IPS-15b (cell line): ENCODE measurements at regions not wholly inside any gene's neighbourhood (a gene's known extent, or its start where the extent isn't known, plus 50 kb on each side); places are given as distances from the start of the nearest gene placed in this dataset.

Experiments
- H3K27me3 ChIP-seq: one replicate; pipeline ENCODE4 v1.6.1; 2013; ENCODE audit warnings: low read length; ENCODE audit not compliant: control insufficient read depth, insufficient read depth
- H3K36me3 ChIP-seq: one replicate; pipeline ENCODE4 v1.6.1; 2013; ENCODE audit warnings: low read length; ENCODE audit not compliant: control insufficient read depth, insufficient read depth
- H3K4me1 ChIP-seq: one replicate; pipeline ENCODE4 v1.6.1; 2013; ENCODE audit warnings: mild to moderate bottlenecking, low read length; ENCODE audit not compliant: control insufficient read depth, insufficient read depth
- H3K4me3 ChIP-seq: one replicate; pipeline ENCODE4 v1.5.1; 2013; ENCODE audit warnings: low read depth, low read length
- H3K9ac ChIP-seq: one replicate; pipeline ENCODE4 v1.6.1; 2013; ENCODE audit warnings: low read depth, mild to moderate bottlenecking, low read length
- H3K9me3 ChIP-seq: one replicate; pipeline ENCODE4 v1.6.1; 2013; ENCODE audit warnings: mild to moderate bottlenecking, low read length; ENCODE audit not compliant: control insufficient read depth, insufficient read depth

DNA sequence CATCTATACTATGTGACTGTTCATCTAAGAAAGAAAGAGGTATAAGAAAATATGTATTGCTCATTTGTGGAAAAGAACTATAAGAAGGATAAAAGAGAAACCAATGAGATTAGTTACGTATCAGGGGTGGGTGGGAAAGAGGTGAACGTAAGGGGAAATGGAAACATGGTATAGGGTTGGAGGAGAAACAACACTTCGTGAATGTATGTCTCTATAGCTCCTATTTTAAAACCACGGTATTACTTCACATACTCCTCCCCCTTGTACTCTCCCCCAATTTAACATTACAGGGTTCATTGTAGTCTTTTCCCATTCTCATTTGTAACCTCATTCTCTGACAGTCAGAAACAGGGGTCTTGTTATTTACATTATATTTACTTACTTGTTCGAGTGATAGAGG, 120.4 kb downstream of the FOXG1 start:
- H3K9ac ChIP-seq: no peak overlapping the region
- no peak overlapping the region for H3K4me3 ChIP-seq
- no peaks in the 10 kb centered on the region for H3K27me3 ChIP-seq
- H3K9me3 ChIP-seq: no peaks in the 10 kb centered on the region
- H3K36me3 ChIP-seq: no peaks in the 10 kb centered on the region
- no peaks in the 10 kb centered on the region for H3K4me1 ChIP-seq

DNA sequence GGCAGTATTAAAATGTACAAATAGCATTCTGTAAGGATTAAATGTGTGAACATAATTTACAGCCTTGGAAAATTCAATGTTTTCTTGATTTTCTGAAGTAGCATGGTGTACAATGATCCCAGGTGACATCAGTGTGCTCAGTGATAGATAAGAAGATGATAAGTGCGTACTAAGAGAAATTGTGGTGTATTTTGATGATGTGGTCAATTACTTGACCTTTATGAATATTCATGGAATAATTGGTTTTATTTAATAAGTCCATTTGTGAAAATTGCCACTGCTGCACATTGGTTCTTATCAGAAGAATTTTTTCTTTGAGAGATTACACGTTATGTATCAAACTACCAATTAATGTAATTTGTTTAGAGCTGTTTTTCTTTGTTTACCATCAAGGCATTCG, 128.8 kb downstream of the FOXG1 start:
- no peaks in the 10 kb centered on the region for H3K27me3 ChIP-seq
- H3K9me3 ChIP-seq: no peaks in the 10 kb centered on the region
- no peaks in the 10 kb centered on the region for H3K36me3 ChIP-seq
- no peak overlapping the region for H3K9ac ChIP-seq
- no peak overlapping the region for H3K4me3 ChIP-seq
- no peaks in the 10 kb centered on the region for H3K4me1 ChIP-seq

DNA sequence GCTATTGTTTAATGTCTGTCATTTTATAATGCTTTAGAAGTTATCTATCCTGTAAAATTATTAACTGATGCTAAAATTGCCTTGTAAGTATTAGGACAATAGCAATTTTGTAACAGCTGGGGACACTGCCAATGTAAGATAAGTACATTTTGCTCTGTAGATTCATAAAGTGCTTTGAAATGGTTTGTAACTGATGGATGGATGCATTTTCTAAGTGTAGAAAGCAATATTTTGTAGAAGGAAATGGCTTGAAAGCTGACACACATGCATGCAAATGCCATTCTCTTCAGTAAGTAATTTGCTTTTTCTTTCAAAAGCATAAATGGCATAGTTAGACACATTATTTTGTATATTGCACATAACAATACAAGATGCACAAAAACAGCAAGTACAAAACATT, 129.8 kb downstream of the FOXG1 start:
- no peaks in the 10 kb centered on the region for H3K9me3 ChIP-seq
- H3K4me1 ChIP-seq: no peaks in the 10 kb centered on the region
- H3K36me3 ChIP-seq: no peaks in the 10 kb centered on the region
- H3K9ac ChIP-seq: no peak overlapping the region
- no peaks in the 10 kb centered on the region for H3K27me3 ChIP-seq
- H3K4me3 ChIP-seq: no peak overlapping the region

DNA sequence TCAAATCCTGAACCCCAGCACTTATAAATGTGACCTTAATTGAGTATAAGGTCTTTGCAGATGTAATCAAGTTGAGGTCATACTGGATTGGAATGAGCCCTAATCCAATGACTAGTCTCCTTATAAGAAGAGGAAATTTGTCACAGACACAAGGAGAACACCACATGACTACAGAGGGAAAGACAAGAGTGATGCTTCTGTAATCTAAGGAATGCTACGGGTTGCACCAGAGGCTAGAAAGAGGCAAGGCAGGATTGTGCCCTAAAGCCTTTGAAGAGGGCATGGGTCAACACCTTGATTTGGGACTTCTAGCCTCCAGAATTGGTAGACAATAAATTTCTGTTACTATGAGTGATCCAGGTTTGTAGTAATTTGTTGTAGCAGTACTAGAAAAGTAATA, 135.0 kb downstream of the FOXG1 start:
- no peaks in the 10 kb centered on the region for H3K36me3 ChIP-seq
- H3K9ac ChIP-seq: no peak overlapping the region
- no peaks in the 10 kb centered on the region for H3K4me1 ChIP-seq
- no peak overlapping the region for H3K4me3 ChIP-seq
- no peaks in the 10 kb centered on the region for H3K27me3 ChIP-seq
- no peaks in the 10 kb centered on the region for H3K9me3 ChIP-seq

DNA sequence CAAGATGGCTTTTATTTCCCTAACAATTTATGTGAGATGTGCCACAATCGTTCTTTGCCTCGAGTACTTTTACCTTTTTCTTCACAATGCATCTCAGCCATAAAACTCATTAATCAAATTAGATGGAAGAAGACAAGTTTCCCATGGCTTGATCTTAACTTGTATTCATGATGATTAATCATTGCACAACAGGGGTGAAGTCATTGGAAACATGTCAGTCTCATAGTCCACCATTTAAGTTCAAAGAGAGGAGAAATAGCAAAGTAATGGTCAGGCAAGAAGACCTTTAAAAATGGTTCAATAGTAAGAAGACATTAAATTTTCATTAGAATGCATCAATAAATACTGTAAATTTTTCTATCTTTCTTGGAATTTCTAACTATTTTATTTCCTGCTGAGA, 136.3 kb downstream of the FOXG1 start:
- Histone ChIP-seq H3K36me3 (no peaks in the 10 kb centered on the region), H3K9ac (no peak overlapping the region), H3K27me3 (no peaks in the 10 kb centered on the region), H3K4me3 (no peak overlapping the region), H3K9me3 (no peaks in the 10 kb centered on the region), H3K4me1 (no peaks in the 10 kb centered on the region)

DNA sequence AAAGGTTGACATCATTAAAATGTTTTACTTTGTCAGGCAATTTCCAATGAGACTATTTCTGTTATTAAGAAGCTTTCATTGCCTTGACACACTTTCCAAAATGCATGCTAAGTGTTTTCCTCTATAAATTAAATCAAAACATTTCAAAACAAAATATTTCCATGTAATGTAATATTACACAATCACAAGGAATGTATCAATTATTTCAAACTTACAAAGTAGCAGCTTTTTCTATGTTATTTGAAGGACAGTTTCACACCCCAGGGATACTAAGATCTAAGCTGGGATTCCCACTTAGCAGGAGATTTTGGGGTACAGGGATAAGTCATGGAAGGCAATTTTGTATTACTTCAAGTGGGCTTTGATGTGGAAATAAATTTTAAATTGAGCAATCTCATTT, 144.9 kb downstream of the FOXG1 start:
- Histone ChIP-seq H3K4me1 (no peaks in the 10 kb centered on the region), H3K9ac (no peak overlapping the region), H3K4me3 (no peak overlapping the region), H3K36me3 (no peaks in the 10 kb centered on the region), H3K9me3 (no peaks in the 10 kb centered on the region), H3K27me3 (no peaks in the 10 kb centered on the region)

DNA sequence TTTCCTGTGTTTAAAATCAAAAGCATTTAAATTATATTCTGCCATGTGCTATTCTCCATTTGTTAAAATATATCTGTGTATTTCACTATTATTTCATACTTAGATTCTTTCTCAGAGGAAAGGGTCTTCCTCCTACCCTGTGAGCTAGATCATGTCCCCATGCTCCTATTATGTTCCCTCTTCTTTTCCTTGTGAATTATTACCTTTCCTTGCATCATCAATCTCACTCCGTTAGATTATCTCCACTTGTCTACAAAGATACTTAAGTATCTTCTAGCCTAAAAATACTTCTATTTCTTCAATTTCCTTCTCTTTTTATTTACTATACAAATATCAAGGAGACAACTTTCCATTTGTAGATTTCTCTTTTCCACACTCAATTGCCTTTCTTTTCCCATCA, 146.5 kb downstream of the FOXG1 start:
- Histone ChIP-seq H3K4me3 (no peak overlapping the region), H3K9ac (no peak overlapping the region), H3K27me3 (no peaks in the 10 kb centered on the region), H3K4me1 (no peaks in the 10 kb centered on the region), H3K9me3 (no peaks in the 10 kb centered on the region), H3K36me3 (no peaks in the 10 kb centered on the region)

DNA sequence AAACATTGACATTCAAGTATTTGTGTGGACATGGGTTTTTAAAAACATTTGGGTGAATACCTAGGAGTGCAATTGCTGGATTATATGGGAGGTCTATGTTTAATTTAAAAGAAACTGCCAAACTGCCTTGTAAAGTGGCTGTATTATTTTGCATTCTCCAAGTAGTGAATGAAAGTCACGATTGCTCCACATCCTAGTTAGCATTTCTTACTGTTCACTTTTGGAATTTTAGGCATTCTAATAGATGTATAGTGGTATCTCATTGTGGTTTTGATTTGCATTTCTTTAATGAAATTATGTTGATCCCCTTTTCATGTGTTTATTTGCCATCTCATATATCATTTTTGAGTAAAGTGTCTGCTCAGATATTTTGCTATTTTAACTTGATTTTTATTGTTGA, 159.5 kb downstream of the FOXG1 start:
- no peaks in the 10 kb centered on the region for H3K4me1 ChIP-seq
- H3K9ac ChIP-seq: no peak overlapping the region
- H3K9me3 ChIP-seq: no peaks in the 10 kb centered on the region
- no peaks in the 10 kb centered on the region for H3K36me3 ChIP-seq
- H3K27me3 ChIP-seq: no peaks in the 10 kb centered on the region
- no peak overlapping the region for H3K4me3 ChIP-seq

DNA sequence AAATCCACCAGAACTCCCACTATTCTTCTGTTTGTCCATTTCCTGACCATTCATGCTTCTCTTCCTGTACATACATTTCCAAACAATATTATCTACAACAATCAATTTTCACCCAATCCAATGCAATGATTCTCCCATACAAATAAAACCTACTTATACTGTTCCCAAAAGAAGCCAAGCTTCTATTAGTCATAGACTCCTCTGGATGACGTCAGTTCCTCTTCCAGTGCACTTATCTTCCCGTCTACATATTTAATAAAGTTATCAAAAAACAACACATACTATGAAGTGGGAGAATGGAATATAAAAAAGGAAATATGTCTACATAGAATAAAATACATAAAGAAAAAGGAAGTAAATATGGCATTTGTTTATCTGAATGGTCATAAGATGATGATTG, 165.4 kb downstream of the FOXG1 start:
- Histone ChIP-seq H3K27me3 (no peaks in the 10 kb centered on the region), H3K9me3 (no peaks in the 10 kb centered on the region)

DNA sequence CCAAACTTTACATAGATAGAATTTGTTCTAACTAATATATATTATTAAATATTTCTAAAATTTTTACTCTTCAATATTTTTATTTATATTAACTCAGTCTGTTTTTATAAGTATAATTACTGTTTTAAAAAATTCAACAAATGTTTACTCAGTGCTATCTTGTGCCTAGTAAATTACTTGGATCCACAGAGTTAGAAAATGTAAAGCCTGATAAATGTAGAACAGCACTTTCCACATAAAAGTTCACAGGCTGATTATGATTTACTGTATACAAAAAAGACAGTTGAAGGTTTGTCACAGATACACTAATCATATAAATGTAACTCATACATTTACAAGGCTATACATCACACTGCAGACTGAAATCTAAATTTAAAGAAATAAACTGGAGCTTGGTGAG, 170.0 kb downstream of the FOXG1 start:
- H3K27me3 ChIP-seq: no peaks in the 10 kb centered on the region
- no peak overlapping the region for H3K4me3 ChIP-seq
- no peaks in the 10 kb centered on the region for H3K4me1 ChIP-seq
- no peaks in the 10 kb centered on the region for H3K36me3 ChIP-seq
- H3K9ac ChIP-seq: no peak overlapping the region
- no peaks in the 10 kb centered on the region for H3K9me3 ChIP-seq

More for the DNA sequence above, 165.4 kb downstream of the FOXG1 start:
- no peak overlapping the region for H3K4me3 ChIP-seq
- H3K4me1 ChIP-seq: no peaks in the 10 kb centered on the region
- H3K36me3 ChIP-seq: no peaks in the 10 kb centered on the region
- no peak overlapping the region for H3K9ac ChIP-seq

DNA sequence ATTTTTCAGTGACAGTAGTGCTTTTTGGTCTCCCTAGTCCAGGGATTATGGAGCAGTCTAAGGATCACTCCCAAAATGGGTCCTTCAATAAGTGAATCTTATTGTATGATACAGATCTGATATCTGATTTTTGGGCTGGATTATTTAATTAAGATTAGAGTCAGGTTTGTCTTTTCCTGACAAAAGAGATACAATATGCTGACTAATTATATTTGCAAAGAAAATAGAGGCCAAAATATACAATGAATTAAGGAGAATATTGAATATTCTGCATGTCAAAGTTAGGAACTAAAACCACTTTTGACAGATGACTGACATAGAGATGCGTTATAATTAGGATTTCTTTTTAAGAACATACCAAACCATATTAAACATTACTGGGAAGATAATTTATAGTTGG, 175.2 kb downstream of the FOXG1 start:
- H3K9ac ChIP-seq: no peak overlapping the region
- no peaks in the 10 kb centered on the region for H3K4me1 ChIP-seq
- no peaks in the 10 kb centered on the region for H3K9me3 ChIP-seq
- H3K36me3 ChIP-seq: no peaks in the 10 kb centered on the region
- H3K27me3 ChIP-seq: no peaks in the 10 kb centered on the region
- no peak overlapping the region for H3K4me3 ChIP-seq

DNA sequence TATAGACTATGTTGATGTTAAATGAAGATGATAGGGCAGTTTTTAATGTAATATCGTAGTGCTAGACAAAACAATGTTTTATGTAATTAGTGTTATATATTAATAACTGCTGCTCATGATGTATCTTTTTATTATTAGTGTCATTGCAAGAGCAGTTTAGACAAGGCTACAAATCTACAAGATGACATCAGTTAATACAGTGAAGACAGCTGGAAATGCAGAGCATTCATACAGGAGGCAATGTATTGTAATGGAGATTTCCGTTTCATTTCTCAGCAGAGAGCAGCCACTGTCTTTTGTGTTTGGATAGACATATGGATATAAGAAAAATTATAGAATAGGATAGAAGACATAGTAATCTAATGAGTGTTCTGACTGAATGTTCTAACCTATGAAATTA, 178.0 kb downstream of the FOXG1 start:
- Histone ChIP-seq H3K36me3 (no peaks in the 10 kb centered on the region), H3K9me3 (no peaks in the 10 kb centered on the region), H3K9ac (no peak overlapping the region), H3K4me3 (no peak overlapping the region), H3K27me3 (no peaks in the 10 kb centered on the region), H3K4me1 (no peaks in the 10 kb centered on the region)

DNA sequence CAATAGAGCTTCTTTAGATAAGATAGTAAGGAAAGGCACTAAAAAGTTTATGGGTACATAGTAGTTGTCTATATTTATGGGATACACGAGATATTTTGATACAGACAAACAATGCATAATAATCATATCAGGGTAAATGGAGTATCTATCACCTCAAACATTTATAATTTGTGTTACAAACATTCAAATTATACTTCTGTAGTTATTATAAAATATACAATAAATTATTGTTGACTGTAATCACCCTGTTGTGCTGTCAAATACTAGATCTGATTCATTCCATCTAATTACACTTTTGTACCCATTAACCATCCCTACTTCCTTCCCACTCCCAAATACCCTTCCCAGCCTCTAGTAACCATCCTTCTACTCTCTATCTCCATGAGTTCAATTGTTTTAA, 179.7 kb downstream of the FOXG1 start:
- H3K4me3 ChIP-seq: no peak overlapping the region
- H3K27me3 ChIP-seq: no peaks in the 10 kb centered on the region
- no peaks in the 10 kb centered on the region for H3K9me3 ChIP-seq
- no peaks in the 10 kb centered on the region for H3K36me3 ChIP-seq
- no peak overlapping the region for H3K9ac ChIP-seq
- no peaks in the 10 kb centered on the region for H3K4me1 ChIP-seq
